Inflammatory macrophage treated with lipopolysaccharide for 1 hour (primary cell): ENCODE measurements at regions not wholly inside any gene's neighbourhood (a gene's known extent, or its start where the extent isn't known, plus 50 kb on each side); places are given as distances from the start of the nearest gene placed in this dataset.
A peak's percentile ranks its signal among the peaks of the same experiment; 100 is the strongest.
"Not testable (repeated sequence)": the region's sequence is repeated elsewhere in the genome, so short reads cannot be mapped to it uniquely, and the experiment has no call there.

Source experiments
- DNase-seq, 2 donors: peaks; one replicate each; pipeline ENCODE4 v3.0.0-alpha.2; 2020 to 2022

GRCh38 chr11:46223252-46223513 lies 54.3 kb upstream of the CREB3L1 start:
- no peak for DNase-seq

GRCh38 chr11:46222490-46223251 lies 54.8 kb upstream of the CREB3L1 start:
- DNase-seq = no peak

GRCh38 chr11:46220313-46220712 lies 57.1 kb upstream of the CREB3L1 start:
- DNase-seq = no peak

- DNase-seq = no peak
These were observed 60.7 kb upstream of the CREB3L1 start for GRCh38 chr11:46216765-46217089.

- DNase-seq = peak; percentile 72 to 87
These were observed 61.3 kb upstream of the CREB3L1 start for GRCh38 chr11:46216019-46216764.

GRCh38 chr11:46215208-46215931 lies 62.1 kb upstream of the CREB3L1 start:
- DNase-seq = no peak

GRCh38 chr11:46212720-46213119 lies 64.7 kb upstream of the CREB3L1 start:
- no peak for DNase-seq

- no peak for DNase-seq
These were observed 66.6 kb upstream of the CREB3L1 start for GRCh38 chr11:46210856-46211255.

- DNase-seq = peak; percentile 89
These were observed 67.3 kb upstream of the CREB3L1 start for GRCh38 chr11:46210133-46210636.

- not testable (repeated sequence) for DNase-seq
These were observed 67.8 kb upstream of the CREB3L1 start for GRCh38 chr11:46209624-46210023.

GRCh38 chr11:46208803-46209202 lies 68.7 kb upstream of the CREB3L1 start:
- DNase-seq = no peak

- no peak for DNase-seq
These were observed 70.2 kb upstream of the CREB3L1 start for GRCh38 chr11:46207270-46207669.

- DNase-seq = not testable (repeated sequence)
These were observed 73.0 kb upstream of the CREB3L1 start for GRCh38 chr11:46204415-46204814.

- DNase-seq = no peak
These were observed 73.7 kb upstream of the CREB3L1 start for GRCh38 chr11:46203746-46204145.

- DNase-seq = no peak
These were observed 74.6 kb upstream of the CREB3L1 start for GRCh38 chr11:46202696-46203391.

GRCh38 chr11:46202149-46202548 lies 75.3 kb upstream of the CREB3L1 start:
- DNase-seq = no peak

GRCh38 chr11:46200537-46201281 lies 76.8 kb upstream of the CREB3L1 start:
- no peak for DNase-seq

GRCh38 chr11:46198245-46199240 lies 77.3 kb upstream of the PHF21A start:
- no peak for DNase-seq

GRCh38 chr11:46197421-46197820 lies 76.2 kb upstream of the PHF21A start:
- DNase-seq = no peak

GRCh38 chr11:46188017-46188416 lies 66.8 kb upstream of the PHF21A start:
- no peak for DNase-seq

GRCh38 chr11:46183819-46184218 lies 62.6 kb upstream of the PHF21A start:
- DNase-seq = no peak
